K562 (cell line): ENCODE measurements at regions not wholly inside any gene's neighbourhood (a gene's known extent, or its start where the extent isn't known, plus 50 kb on each side); places are given as distances from the start of the nearest gene placed in this dataset.

Experiments used
- JUND ChIP-seq, 2 experiments: IDR thresholded peaks; 2 replicates in 1 of 2; 3 replicates in 1 of 2; pipeline ENCODE4 v1.6.1; 2011; ENCODE audit warnings: borderline replicate concordance in 2 of 2, low read depth in 2 of 2, low read length in 2 of 2, improper control_type of control experiment in 1 of 2, missing biosample characterization in 1 of 2, missing genetic modification characterization in 1 of 2, missing genetic modification reagents in 1 of 2
- LCOR ChIP-seq: sonication (generic); formaldehyde crosslinking; IDR thresholded peaks from 2 replicates; pipeline ENCODE4 v1.8.0; 2022; ENCODE audit warnings: mild to moderate bottlenecking, missing genetic modification reagents
- MXI1 ChIP-seq: IDR thresholded peaks from 2 replicates; pipeline ENCODE4 v1.6.1; 2011; ENCODE audit warnings: low read depth, mild to moderate bottlenecking, improper control_type of control experiment, low read length
- NFXL1 ChIP-seq: fragments of 450-650 bp; formaldehyde crosslinking; IDR thresholded peaks from 2 replicates; pipeline ENCODE4 v1.4.0; 2021; ENCODE audit warnings: mild to moderate bottlenecking
- PHF8 ChIP-seq: fragments of 200-600 bp; sonication (generic); IDR thresholded peaks from 2 replicates; pipeline ENCODE4 v1.6.1; 2012; ENCODE audit warnings: mixed run types, mild to moderate bottlenecking, inconsistent platforms, low read length, moderate library complexity, borderline replicate concordance
- POLR2A ChIP-seq: fragments of 450-650 bp; conservative IDR thresholded peaks from 2 replicates; pipeline ENCODE4 v1.6.1; 2016
- ZNF143 ChIP-seq: sonication (generic); formaldehyde crosslinking; IDR thresholded peaks from 2 replicates; pipeline ENCODE4 v1.9.0; 2022; ENCODE audit warnings: mild to moderate bottlenecking, missing genetic modification reagents
- TF ChIP-seq, protein P1 (sequence below), 3 experiments: IDR thresholded peaks in 2 of 3; conservative IDR thresholded peaks in 1 of 3; 2 replicates each; pipeline ENCODE4 v1.5.1; 2011 to 2012; ENCODE audit warnings: low read length in 3 of 3, mild to moderate bottlenecking in 3 of 3, control low read depth in 2 of 3, improper control_type of control experiment in 1 of 3, inconsistent platforms in 1 of 3, low read depth in 1 of 3, mixed read lengths in 1 of 3, moderate library complexity in 1 of 3; ENCODE audit not compliant: insufficient read depth in 2 of 3

DNA sequence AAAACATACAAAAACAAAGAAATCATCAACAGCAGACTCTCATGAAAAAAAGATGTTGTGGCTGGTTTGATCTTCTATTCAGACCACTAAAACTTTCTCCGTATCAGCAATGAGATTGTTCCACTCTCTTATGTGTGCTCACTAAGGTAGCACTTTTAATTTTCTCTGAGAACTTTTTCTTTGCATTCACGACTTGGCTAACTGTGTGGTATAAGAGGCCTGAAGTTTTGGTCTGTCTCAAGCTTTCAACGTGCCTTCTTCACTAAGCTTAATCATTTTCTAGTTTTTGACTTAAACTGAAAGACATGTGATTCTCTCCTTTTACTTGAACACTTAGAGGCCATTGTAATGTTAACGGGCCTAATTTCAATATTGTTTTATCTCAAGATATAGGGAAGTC lies 1231.6 kb downstream of the SORCS3 start:
- no peak for TF ChIP-seq ZNF143
- TF ChIP-seq LCOR (CRISPR knock-in tag): no peak
- TF ChIP-seq, protein P1, sequence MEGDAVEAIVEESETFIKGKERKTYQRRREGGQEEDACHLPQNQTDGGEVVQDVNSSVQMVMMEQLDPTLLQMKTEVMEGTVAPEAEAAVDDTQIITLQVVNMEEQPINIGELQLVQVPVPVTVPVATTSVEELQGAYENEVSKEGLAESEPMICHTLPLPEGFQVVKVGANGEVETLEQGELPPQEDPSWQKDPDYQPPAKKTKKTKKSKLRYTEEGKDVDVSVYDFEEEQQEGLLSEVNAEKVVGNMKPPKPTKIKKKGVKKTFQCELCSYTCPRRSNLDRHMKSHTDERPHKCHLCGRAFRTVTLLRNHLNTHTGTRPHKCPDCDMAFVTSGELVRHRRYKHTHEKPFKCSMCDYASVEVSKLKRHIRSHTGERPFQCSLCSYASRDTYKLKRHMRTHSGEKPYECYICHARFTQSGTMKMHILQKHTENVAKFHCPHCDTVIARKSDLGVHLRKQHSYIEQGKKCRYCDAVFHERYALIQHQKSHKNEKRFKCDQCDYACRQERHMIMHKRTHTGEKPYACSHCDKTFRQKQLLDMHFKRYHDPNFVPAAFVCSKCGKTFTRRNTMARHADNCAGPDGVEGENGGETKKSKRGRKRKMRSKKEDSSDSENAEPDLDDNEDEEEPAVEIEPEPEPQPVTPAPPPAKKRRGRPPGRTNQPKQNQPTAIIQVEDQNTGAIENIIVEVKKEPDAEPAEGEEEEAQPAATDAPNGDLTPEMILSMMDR (IDR thresholded peaks at IDR 0.05 in 2 of 3, conservative IDR thresholded peaks at IDR 0.05 in 1 of 3; ENCODE audit: insufficient read depth in 2 of 3, low read depth in 1 of 3, low read length in 3 of 3): no peak
- TF ChIP-seq POLR2A: no peak
- TF ChIP-seq PHF8: no peak
- TF ChIP-seq JUND (IDR thresholded peaks at IDR 0.05; ENCODE audit: borderline replicate concordance, low read depth, low read length): no peak
- no peak for TF ChIP-seq JUND (tag; IDR thresholded peaks at IDR 0.05; ENCODE audit: borderline replicate concordance, low read depth, low read length)
- TF ChIP-seq MXI1: no peak
- TF ChIP-seq NFXL1: no peak
